Cardiac fibroblast (primary cell): ENCODE measurements at regions not wholly inside any gene's neighbourhood (a gene's known extent, or its start where the extent isn't known, plus 50 kb on each side); places are given as distances from the start of the nearest gene placed in this dataset.

ENCODE experiments used
- DNase-seq, 2 donors: peaks; one replicate each; pipeline versions ENCODE4 v3.0.0 to v3.0.0-alpha.2; 2010; ENCODE audit warnings: low read depth in 2 of 2
- H3K4me3 ChIP-seq, 2 donors: replicated peaks in 1 of 2; 1 replicate in 1 of 2; 2 replicates in 1 of 2; pipeline ENCODE4 v1.5.1; 2011; ENCODE audit warnings: low read depth in 2 of 2, low read length in 2 of 2, mild to moderate bottlenecking in 2 of 2, moderate library complexity in 1 of 2
- CTCF ChIP-seq: IDR thresholded peaks from one replicate; pipeline ENCODE4 v1.5.1; 2011; ENCODE audit warnings: low read depth, mild to moderate bottlenecking, low read length, inconsistent platforms

DNA sequence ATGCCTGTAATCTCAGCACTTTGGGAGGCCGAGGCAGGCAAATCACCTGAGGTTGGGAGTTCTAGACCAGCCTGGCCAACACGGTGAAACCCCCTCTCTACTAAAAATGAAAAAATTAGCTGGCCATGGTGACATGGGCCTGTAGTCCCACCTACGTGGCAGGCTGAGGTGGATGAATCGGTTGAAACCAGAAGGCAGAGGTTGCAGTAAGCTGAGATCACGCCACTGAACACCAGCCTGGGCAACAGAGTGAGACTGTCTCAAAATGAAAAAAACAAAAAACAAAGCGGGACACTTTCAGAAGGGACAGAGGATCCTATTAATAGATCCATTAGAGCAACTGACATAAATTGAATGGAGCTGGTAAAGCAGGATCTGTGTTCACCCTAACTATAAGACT lies 89.6 kb upstream of the SGCD start:
- no peak for TF ChIP-seq CTCF
- H3K4me3 ChIP-seq = no peak overlapping the region
- no peak for DNase-seq

DNA sequence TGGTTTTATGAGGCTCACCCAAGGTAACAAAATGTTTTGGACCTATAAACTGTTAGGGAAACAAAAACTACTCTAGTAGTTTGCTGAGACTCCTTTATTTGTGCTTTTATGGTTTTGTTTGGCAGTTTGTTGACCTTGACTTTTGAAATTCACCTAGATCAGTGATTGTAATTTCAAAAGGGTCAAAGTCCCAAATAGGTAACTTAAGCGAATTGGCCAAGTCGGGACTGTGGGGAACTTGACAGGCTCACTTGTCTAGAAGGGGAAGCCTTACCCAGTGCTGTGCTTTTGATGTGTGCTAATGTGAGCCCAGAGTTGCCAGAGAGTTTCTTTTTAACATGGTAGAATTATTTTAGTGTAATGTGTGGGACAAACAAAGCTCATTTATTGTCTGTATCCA lies 87.2 kb upstream of the SGCD start:
- no peak for DNase-seq
- H3K4me3 ChIP-seq = no peak overlapping the region
- no peak for TF ChIP-seq CTCF

- no peak for TF ChIP-seq CTCF
- DNase-seq = no peak
Observed at GRCh38 chr5:156240414-156240813, 86.5 kb upstream of the SGCD start.

GRCh38 chr5:156241266-156241665 lies 85.7 kb upstream of the SGCD start:
- no peak for TF ChIP-seq CTCF
- DNase-seq = no peak
- no peak overlapping the region for H3K4me3 ChIP-seq

More at GRCh38 chr5:156240414-156240813, 86.5 kb upstream of the SGCD start:
- H3K4me3 ChIP-seq = no peak overlapping the region

GRCh38 chr5:156245895-156246294 lies 81.1 kb upstream of the SGCD start:
- DNase-seq = no peak
- no peak overlapping the region for H3K4me3 ChIP-seq
- TF ChIP-seq CTCF = no peak

DNA sequence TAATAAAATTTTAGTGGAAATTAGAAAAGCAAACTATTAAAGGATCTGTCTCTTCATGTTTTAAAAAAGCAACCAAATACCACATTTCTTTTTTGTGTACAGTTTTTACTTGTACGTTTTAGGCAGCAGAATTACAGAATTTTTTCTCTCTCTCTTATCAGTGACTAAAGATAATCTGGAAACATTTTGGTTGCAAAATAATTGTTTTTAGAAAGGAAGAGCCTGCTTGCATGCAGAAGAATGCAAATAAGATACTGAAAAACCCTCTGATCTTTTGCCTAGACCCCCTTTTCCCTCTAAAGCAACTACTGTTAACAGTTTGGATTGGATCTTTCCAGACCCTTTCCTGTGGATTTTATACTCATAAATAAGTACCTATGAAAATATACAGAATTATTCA lies 75.9 kb upstream of the SGCD start:
- DNase-seq = no peak
- no peak overlapping the region for H3K4me3 ChIP-seq

More for the DNA sequence above, 75.9 kb upstream of the SGCD start:
- no peak for TF ChIP-seq CTCF
